Stomach (tissue), 4 donors: ENCODE measurements at regions not wholly inside any gene's neighbourhood (a gene's known extent, or its start where the extent isn't known, plus 50 kb on each side); places are given as distances from the start of the nearest gene placed in this dataset.

Source experiments
- EP300 ChIP-seq: sonication (generic); formaldehyde crosslinking; IDR thresholded peaks from one replicate; pipeline ENCODE4 v1.6.1; 2017; ENCODE audit warnings: antibody characterized with exemption
- POLR2A ChIP-seq, 4 donors: fragments of 450-650 bp; IDR thresholded peaks; one replicate each; pipeline ENCODE4 v1.6.1; 2016; ENCODE audit warnings: antibody characterized with exemption in 4 of 4, control low read depth in 2 of 4, mild to moderate bottlenecking in 1 of 4, moderate library complexity in 1 of 4
- POLR2AphosphoS5 ChIP-seq, 3 donors: sonication (generic); formaldehyde crosslinking; IDR thresholded peaks; one replicate each; pipeline ENCODE4 v1.6.1; 2016; ENCODE audit warnings: antibody characterized with exemption in 3 of 3
- TF ChIP-seq, protein P1 (sequence below), 7 experiments: fragments of 450-650 bp in 4 of 7; fragments of 200-600 bp in 3 of 7; sonication (generic) in 3 of 7; IDR thresholded peaks; one replicate each; pipeline ENCODE4 v1.5.1; 2016 to 2019; ENCODE audit warnings: antibody characterized with exemption in 7 of 7, control low read depth in 2 of 7, mild to moderate bottlenecking in 1 of 7

GRCh38 chr11:134981835-134982234 is 569.8 kb upstream of the B3GAT1 start:
- TF ChIP-seq, protein P1, sequence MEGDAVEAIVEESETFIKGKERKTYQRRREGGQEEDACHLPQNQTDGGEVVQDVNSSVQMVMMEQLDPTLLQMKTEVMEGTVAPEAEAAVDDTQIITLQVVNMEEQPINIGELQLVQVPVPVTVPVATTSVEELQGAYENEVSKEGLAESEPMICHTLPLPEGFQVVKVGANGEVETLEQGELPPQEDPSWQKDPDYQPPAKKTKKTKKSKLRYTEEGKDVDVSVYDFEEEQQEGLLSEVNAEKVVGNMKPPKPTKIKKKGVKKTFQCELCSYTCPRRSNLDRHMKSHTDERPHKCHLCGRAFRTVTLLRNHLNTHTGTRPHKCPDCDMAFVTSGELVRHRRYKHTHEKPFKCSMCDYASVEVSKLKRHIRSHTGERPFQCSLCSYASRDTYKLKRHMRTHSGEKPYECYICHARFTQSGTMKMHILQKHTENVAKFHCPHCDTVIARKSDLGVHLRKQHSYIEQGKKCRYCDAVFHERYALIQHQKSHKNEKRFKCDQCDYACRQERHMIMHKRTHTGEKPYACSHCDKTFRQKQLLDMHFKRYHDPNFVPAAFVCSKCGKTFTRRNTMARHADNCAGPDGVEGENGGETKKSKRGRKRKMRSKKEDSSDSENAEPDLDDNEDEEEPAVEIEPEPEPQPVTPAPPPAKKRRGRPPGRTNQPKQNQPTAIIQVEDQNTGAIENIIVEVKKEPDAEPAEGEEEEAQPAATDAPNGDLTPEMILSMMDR (IDR thresholded peaks at IDR 0.05), result no peak
- TF ChIP-seq POLR2AphosphoS5 (IDR thresholded peaks at IDR 0.05), result no peak
- no peak for TF ChIP-seq POLR2A (IDR thresholded peaks at IDR 0.05)
- no peak for TF ChIP-seq EP300
